ENCODE measurements at regions not wholly inside any gene's neighbourhood (a gene's known extent, or its start where the extent isn't known, plus 50 kb on each side); places are given as distances from the start of the nearest gene placed in this dataset.

DNA sequence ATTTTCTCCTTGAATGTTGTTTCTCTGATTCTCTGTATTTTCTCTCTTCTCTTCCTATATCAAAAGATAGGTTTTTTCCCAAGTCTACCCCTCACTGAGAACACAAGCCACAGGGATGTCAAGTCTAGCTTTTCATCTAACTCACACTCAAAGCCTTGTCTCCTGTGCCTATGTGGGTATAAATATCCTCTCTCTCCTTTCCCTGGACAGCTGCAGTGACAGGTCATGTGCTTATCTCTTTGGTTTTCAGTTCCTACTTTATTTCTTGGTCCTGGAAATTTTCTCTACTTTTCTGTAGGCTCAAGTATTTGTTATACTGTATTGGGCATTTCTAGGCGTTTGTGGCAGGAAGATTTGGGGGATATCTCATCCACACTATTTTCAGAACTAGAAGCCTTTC, 182.4 kb upstream of the MVB12B start:
- no peak for DNase-seq (ENCODE audit: low read depth, low spot score)
- in situ Hi-C loops (cut with HindIII; ENCODE audit: low pct_unique_long_range_greater_than_20kb, low sequenced_read_pairs), result no loop called here

DNA sequence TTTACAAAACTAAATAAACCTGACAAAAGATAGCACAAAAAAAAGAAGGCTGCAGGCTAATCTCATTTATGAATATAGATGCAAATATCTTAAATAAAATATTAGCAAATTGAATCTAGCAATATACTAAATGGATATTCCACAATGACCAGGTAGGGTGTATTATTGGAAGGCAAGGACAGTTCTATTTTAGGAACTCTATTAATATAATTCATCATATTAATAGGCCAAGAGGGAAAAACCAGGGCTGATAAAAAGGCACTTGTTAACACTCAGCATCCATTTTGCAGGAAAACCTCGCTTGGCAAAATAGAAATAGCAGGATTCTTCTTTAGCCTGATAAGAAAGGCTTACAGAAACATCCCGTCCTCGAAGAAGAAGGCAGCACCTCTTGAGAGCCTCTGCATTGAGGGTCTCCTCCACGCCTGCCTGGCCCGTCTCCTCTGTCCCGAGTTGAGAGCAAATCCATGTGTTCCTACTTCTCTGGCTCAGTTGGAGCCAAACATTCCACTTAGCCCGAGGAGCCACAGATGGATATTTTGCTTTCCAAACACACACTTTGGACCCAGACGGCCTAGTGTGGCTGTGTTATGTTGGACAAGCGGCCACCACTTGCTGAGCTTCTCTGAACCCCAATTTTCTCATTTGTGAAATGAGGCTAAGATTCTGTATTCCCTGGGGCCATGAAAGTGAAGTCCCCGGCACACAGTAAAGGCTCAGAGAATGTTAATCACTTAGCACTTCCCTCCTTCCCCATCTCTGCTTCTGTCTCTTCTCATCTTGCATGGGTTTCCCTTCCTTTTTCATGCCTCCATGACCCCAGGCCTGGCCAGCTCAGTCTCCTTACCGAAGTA, 181.8 kb upstream of the MVB12B start:
- in situ Hi-C loops (cut with HindIII; ENCODE audit: low pct_unique_long_range_greater_than_20kb, low sequenced_read_pairs), result no loop called here
- DNase-seq (ENCODE audit: low read depth, low spot score), result no peak

DNA sequence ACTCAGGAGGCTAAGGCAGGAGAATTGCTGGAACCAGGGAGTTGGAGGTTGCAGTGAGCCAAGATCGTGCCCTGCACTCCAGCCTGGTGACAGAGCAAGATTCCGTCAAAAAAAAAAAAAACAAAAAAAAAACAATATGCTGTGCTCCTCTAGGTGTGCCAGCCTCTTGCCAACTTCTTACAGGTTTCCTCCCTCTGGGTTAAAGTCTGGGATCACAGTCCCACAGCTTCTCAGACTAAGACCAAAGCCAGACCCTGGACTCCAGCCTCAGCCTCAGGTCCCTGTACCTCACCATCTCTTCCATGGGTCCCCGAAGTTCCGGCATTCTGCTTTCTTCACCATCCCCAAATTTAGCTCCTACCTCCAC, 180.8 kb upstream of the MVB12B start:
- in situ Hi-C loops (cut with HindIII; ENCODE audit: low pct_unique_long_range_greater_than_20kb, low sequenced_read_pairs), result no loop called here

DNA sequence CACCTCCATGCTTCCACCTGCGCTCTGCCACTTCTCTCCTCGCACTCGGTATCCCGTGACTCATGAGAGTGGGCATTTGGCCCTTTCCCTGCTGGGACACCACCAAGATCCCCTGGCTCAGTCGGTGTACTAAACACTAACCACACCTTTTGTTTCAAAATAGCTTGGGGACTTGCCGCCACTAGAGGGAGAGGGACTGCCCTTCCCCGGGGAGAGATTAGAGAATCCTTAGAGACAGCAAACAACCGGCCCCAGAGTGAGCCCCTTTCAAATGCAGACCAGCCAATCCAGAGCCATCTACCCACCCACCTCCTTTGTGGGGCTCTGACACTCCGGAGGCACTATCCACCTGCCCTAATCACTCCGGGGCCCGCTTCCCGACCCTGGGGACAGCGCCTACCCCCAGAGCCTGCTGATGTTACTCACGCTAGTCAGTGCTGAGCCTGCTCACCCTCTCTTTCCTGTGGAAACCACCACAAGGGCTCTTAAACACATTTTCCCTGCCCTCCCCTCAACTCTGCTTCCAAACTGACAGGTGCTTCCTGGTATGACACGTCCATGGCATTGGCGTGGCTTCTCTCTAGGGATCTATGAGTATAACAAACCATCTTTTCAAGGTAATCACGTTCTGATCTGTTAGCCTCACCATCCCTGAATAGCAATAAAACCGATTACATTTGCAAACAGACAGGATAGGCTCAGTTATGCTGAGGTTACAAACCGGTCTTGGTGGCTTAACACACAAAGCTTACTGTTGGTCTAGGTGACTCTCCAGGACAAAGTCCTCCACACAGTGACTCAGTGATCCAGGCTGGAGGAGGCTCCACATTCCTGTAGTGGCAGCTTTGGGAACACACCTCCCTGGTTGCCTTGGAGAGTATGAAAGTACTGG, 180.1 kb upstream of the MVB12B start:
- peak; percentile 11 for DNase-seq (ENCODE audit: low read depth, low spot score)
- in situ Hi-C loops (cut with HindIII; ENCODE audit: low pct_unique_long_range_greater_than_20kb, low sequenced_read_pairs), result no loop called here

More for the DNA sequence above, 180.8 kb upstream of the MVB12B start:
- DNase-seq (ENCODE audit: low read depth, low spot score), result no peak

DNA sequence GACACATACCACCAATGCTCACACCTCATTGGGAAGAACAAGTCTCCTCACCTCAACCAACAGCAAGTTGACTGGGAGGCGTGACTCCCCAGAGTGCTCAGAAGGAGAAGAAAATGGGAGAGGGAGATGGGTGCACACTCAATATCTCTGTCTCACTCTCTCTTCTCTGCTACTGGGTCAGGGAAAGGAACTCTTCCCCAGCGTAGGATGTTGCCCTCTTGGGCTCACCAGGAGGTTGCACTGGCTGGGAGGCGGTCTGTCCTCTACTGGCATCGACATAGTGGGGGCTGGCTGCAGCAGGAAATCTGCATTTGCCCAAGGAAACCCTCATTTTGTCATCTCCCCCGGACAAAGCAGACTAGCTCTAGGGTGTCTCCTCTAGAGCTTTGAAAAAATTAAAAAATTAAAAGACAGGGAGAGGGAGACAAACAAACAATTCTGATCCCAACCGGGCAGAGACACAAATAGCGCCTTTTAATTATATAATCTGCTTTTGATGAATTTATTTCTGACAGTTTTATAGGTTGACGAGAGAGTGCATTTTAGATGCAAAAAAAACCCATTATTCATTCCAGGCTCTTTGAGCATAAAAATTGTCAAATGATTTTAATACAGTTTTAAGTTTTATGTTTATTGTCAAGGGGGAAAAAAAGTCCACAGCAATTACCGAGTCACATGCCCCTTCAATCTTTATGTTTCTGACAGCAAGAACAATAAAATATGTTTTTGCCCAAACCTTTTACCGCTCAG, 179.3 kb upstream of the MVB12B start:
- in situ Hi-C loops (cut with HindIII; ENCODE audit: low pct_unique_long_range_greater_than_20kb, low sequenced_read_pairs), result no loop called here
- DNase-seq (ENCODE audit: low read depth, low spot score), result no peak

DNA sequence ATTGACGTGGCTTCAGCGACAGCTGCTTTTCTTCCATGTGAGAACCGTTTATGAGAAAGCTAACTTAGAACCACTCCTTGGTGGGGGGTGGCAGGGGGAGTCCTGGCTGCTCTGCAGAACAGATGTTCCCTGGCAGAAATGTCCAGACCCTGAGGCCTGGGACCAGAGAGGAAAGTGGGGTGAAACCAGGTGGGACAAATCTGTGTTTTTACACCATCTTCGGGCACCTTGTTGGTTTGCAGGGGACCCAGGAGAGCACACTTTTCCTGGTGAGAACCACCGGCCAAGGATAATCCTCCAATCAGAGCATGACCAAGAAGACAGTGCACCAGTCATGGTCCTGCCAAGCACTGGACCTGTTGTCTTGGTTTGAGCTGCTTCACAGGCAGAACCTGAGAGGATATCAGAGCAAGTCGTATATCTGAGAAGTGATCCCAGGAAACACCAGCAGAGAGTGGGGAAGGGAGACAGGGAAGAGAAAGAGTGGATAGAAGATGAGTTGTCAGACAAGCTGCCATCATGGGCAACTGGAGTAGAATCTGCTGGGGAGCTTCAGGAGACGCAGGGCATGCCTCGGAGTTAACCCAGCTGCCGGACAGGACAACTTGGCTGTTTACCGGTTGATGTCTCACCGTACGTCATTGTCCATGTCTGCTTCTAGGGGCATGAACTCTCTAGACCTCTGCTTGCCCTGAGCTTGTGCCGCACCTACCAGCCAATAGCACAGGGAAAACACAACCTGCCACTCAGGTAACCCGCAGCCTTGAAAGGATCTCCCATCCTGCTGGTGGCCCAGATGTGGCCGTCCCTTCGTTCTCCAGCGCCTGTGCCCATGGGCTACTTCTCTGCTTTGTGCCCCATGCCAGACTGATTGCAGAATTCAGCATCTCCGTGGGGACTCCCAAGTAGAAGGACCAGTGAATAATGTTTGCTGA, 178.4 kb upstream of the MVB12B start:
- in situ Hi-C loops (cut with HindIII; ENCODE audit: low pct_unique_long_range_greater_than_20kb, low sequenced_read_pairs), result no loop called here
- no peak for DNase-seq (ENCODE audit: low read depth, low spot score)

DNA sequence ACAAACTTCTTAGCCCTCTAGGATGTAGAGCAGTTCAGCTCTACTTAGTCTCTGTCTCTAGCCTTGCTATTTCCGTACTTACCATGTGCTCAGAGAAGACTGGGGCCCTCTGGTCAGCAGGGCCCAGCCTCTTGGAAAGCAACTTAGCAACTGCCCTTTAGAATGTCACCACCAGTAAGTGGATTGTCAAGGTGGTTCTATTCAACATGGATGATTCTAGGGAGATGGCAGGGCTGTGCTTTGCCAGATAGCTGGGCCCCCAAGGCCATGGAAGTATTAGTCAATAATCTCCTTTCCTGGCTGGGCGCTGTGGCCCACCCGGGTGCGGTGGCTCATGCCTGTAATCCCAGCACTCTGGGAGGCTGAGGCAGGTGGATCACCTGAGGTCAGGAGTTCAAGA, 177.6 kb upstream of the MVB12B start:
- in situ Hi-C loops (cut with HindIII; ENCODE audit: low pct_unique_long_range_greater_than_20kb, low sequenced_read_pairs), result no loop called here

DNA sequence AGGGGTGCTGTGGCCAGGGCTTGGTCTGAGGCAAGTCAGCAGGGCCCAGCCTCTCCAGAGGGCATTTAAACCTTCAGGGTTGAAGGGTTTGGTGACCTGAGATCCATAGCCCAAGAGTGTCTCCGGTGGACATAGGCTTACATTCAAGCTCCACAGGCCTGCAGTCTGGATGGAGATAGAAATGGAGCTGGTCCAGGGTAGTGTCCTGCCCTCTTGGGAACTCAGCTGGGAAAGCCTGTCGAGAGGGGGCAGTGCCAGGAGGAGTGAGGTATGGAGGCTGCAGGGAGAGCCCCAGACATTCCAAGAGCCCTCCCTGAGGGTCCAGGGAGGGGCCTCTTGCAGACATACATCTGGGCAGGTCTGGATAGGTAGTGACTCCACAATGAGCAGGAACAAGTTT, 177.0 kb upstream of the MVB12B start:
- DNase-seq (ENCODE audit: low read depth, low spot score), result no peak
- in situ Hi-C loops (cut with HindIII; ENCODE audit: low pct_unique_long_range_greater_than_20kb, low sequenced_read_pairs), result no loop called here

More for the DNA sequence above, 177.6 kb upstream of the MVB12B start:
- no peak for DNase-seq (ENCODE audit: low read depth, low spot score)

DNA sequence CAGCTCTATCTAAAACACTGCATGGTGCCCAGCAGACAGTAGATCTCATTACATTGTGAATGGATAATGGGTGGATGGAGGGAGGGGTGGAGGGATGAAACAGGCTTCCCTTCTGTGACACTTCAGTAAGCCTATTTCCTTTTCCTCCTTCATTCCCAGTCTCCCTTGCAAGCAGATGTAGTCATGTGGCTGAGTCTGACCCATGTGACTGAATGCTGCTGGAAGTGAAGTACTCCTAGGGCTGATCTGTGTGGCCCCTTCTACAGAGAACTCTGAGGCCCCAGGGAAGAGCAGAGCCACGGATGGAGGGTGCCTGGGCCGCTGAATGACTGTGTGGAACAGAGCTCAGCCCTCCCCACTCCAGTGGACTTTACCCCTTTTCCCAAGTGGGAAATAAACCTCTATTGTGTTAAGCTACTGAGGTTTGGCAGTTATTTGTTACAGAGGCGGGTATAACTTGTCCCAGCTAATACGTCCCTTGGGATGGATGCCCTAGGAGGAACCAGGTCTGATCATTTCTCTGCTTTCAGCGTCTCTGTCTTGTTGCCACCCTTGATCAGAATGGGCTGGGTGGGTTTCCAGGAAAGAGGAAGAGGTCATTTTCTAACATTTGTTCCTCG, 176.1 kb upstream of the MVB12B start:
- peak; percentile 59 for DNase-seq (ENCODE audit: low read depth, low spot score)
- in situ Hi-C loops (cut with HindIII; ENCODE audit: low pct_unique_long_range_greater_than_20kb, low sequenced_read_pairs), result no loop called here

DNA sequence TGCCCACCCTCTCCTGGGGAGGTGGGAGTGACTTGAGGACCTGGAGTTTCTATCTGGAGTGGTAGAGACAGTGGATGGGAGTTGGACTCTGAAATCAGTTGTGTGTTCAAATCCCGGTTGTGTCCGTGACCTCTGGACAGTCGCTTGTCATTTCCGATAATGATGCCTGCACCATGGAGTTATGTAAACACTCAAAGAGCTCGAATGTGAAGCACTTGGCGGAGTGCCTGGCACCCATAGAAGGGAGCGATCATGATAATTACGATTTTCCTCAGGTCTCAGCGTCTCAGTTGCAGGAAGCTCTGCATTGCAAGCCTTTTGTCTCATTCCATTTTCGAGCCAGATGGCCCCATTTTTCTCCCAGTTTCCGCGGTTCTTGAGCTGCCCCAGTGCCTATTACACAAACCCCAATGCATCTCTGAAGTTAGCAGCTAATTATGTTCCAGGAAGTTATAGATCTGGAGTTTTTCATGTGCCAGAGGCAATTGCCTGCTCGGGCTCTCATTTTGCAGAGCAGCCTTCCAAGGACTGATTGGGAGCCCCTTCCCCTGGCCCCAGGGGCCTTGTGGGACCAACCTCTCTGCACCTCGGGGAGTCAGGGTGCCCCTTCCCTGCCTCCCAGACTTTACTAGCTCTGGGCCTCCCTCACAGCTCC, 175.5 kb upstream of the MVB12B start:
- in situ Hi-C loops (cut with HindIII; ENCODE audit: low pct_unique_long_range_greater_than_20kb, low sequenced_read_pairs), result no loop called here
- DNase-seq (ENCODE audit: low read depth, low spot score), result no peak

DNA sequence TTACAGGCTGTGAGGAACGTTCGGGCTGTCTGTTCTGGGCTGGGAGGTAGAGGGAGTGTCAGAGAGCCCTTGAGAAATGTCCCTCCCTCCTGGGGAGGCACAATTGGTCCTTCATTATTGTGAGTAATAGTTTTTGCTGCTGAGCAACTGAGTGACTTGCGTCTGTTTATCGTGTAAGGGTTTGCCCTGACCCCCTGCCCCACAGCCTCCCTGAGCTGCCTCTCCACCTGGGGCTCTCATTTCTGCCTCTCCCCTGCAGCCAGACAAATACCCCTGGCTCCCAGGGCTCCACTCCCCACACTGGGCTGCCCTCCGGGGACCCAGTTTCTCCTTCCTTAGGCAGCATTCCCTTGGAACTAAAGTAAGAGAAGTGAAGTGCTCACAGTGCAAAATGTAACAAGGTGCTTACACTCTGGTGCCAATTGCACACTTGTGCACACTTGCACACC, 174.9 kb upstream of the MVB12B start:
- no peak for DNase-seq (ENCODE audit: low read depth, low spot score)
- in situ Hi-C loops (cut with HindIII; ENCODE audit: low pct_unique_long_range_greater_than_20kb, low sequenced_read_pairs), result no loop called here

DNA sequence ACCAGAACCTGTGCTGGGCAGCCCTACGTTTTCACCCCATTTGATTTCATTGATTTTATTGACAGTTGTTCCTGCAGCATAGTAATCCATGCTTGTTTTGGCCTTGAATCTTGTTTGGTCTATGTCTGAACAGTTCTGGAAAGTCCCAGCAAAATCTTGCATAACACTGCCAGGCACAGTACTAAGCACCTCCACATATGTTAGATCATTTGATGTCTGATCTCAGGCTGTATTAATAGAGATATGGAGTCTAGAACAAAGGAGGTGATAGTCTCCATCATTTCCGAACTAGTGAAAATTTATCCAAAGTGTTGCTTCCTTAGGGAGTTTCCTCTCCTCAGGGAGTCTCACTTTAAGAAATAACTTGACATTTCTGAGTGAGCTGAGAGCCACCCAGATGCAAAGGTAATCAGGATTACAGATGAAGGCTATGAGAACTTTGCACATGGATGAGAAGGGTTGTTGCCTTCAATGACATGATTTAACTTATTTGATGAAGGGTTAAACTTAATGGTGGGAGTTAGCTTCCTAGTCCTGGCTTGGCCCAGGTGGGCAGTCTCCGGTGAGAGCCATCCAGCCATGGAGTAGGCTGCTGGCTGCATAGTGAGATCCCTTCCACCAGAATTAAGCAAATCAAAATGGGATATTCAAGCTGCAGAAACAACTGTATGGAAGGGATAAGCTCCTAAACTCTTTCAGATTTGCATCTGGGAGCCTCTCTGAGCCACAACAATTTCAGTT, 173.8 kb upstream of the MVB12B start:
- in situ Hi-C loops (cut with HindIII; ENCODE audit: low pct_unique_long_range_greater_than_20kb, low sequenced_read_pairs), result no loop called here

DNA sequence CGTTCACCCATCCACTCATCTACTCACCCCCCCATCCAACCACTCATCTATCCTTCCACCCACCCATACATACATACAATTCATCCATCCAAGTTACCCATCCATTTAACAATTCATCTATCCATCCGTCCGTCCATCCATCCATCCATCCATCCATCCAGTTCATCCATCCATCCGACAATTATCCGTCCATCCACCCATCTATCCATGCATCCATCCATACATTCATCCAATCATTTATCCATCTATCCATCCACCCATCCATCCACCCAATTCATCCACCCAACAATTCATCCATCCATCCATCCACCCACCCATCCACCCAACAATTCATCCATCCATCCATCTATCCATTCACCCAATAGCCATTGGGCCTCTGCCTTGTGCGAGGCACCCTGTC, 173.2 kb upstream of the MVB12B start:
- DNase-seq (ENCODE audit: low read depth, low spot score), result no peak
- in situ Hi-C loops (cut with HindIII; ENCODE audit: low pct_unique_long_range_greater_than_20kb, low sequenced_read_pairs), result no loop called here

More for the DNA sequence above, 173.8 kb upstream of the MVB12B start:
- DNase-seq (ENCODE audit: low read depth, low spot score), result no peak

DNA sequence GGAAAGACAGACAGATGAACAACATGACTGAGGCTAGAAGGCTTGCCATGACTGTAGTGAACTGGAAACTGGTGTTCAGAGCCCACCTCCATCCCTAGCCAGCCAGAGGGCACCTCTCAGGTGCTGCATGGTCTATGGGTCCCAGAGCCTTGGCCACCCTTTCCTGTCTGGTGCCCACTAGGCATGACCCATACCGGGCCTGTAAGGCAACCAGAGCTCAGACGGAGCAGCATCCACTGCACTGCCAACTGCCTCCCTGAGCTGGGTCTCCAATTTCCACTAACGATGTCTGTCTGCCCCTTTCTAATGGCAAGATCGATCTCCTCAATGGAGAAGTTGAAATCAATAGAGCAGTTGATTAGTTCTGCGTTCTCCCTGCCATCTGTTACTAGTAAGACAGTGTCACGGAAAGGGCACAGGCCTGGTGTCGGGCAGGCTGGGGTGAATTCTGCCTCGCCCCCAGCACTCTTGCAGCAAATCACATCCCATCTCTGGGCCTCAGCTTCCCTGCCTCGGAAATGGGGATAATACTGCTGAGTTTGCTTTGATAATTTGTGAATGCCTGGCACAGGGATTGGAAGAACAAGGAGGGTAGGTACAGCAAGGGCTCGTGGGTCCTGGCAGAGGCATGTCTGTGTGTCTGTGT, 172.3 kb upstream of the MVB12B start:
- DNase-seq (ENCODE audit: low read depth, low spot score), result no peak
- in situ Hi-C loops (cut with HindIII; ENCODE audit: low pct_unique_long_range_greater_than_20kb, low sequenced_read_pairs), result no loop called here

DNA sequence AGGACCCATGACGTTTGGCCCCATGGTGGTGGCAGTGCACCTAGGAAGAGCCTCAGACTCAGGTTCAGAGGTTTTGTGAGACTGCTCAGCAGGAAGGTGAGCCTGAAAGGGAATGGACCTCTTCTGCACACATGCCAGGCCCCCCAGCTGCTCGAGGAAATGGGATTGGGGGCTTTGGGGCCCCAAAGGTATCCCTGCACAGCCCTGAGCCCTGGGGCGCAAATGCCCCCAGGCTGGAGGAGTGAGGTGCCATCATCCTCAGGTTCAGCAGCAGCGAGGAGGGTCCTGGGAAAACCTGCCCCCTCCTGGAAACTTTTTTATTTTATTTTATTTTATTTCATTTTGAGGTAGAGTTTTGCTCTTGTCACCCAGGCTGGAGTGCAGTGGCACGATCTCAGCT, 171.8 kb upstream of the MVB12B start:
- no peak for DNase-seq (ENCODE audit: low read depth, low spot score)
- in situ Hi-C loops (cut with HindIII; ENCODE audit: low pct_unique_long_range_greater_than_20kb, low sequenced_read_pairs), result no loop called here

All from SK-MEL-5 (cell line).